GM21786 (cell line): ENCODE measurements at regions not wholly inside any gene's neighbourhood (a gene's known extent, or its start where the extent isn't known, plus 50 kb on each side); places are given as distances from the start of the nearest gene placed in this dataset.

Experiments used
- ATAC-seq: cut with Tn5 transposase; IDR thresholded peaks from one replicate; pipeline ENCODE4 v1.9.1; 2021; ENCODE audit not compliant: unreplicated experiment

DNA sequence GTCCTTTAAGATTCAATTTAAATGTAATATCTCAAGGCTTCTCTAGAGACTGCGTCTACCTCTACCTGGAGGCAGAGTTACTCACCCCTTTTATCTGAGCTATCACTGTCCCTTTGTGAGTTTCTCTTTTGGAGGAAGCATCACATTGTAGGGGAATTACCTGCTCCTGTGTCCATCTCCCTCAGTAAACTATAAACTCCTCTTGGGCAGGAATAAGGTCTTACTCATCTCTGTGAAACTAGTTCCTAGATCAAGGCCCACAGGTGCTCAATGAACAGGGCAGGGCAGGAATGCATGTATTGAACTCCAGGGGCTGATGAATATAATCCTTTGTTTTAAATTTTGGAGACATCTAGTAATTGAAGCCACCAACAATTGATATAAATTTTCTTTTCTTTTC lies 139.8 kb upstream of the ERCC6L2 start:
- no peak for ATAC-seq

GRCh38 chr9:95733741-95734666 lies 141.5 kb upstream of the ERCC6L2 start:
- no peak for ATAC-seq

DNA sequence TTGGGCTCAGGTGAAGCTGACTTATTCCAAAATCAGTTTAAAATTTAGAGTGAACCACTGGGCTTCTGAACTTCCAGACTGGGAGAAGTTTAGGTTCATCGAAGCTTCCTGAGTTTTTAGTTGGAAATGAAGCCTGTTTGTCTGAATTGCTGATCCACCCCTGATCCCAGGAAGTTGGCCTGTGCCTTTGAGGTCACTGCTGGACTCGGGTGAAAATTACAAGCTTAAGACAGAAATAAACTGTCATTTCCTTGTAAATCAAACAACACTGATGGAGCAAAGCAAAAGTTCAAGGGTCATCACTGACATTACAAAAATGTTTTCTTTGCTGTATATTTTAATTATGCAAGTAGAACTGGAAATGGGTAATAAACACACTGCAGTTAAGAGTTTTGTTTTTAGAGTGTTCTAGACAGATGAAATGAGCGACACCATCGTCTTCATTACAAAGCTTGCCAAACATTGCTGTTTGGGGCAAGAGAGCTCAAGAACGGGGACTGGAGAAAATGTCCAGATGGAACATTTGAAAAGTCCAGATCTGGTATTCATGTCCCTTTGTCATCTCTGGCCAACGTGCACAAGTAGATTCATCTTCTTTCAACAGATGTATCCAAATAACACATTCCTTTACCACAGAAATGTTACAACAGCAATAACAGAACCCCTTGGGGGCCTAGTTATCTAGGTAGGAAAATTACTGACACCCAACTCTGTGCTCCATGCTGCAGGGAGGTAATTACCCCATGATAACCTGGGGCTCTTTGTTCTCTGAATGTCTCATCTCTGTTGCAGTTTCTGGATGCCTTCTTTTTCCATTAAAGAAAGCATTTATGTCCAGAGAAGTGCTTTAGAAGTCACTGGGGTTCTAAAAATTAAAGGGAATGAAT lies 142.4 kb upstream of the ERCC6L2 start:
- no peak for ATAC-seq

DNA sequence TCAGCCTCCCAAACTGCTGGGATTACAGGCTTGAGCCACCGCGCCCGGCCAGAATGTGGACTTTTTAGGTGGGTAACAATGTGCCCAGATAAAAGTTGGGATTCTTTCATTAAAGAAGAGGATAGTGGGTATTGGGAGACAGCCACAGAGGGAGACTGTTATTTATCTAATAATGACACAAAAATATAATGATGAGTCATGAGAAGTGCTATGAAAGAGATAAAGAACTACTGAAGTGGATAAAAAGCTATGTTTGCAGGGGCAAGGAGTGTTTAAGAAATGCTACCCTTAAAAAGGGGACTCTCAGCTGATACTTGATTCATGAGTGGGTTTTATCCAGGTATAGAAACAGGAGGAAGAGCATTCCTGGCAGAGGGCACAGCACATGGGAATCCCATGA lies 143.6 kb upstream of the ERCC6L2 start:
- no peak for ATAC-seq

DNA sequence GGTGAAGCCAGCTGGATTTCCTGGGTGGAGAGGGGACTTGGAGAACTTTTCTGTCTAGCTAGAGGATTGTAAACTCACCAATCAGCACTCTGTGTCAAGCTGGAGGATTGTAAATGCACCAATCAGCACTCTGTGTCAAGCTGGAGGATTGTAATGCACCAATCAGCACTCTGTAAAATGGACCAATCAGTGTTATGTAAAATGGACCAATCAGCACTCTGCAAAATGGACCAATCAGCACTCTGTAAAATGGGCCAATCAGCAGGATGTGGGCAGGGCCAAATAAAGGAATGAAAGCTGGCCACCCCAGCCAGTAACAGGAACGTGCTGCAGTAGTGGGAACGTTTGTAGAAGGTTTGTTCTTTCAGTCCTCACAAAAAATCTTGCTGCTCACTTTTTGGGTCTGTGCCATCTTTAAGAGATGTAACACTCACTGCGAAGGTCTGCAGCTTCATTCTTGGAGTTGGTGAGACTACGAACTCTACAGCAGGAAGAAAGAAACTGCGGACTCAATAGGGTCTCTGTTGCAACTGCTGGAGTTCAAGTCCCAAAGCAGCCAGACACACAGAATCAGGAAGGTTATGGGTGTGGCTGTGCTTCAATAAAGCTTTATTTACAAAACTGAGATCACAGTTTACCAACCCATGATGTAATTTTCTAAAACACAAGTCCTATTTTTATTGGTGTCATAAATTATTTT lies 145.7 kb upstream of the ERCC6L2 start:
- ATAC-seq, result no peak

DNA sequence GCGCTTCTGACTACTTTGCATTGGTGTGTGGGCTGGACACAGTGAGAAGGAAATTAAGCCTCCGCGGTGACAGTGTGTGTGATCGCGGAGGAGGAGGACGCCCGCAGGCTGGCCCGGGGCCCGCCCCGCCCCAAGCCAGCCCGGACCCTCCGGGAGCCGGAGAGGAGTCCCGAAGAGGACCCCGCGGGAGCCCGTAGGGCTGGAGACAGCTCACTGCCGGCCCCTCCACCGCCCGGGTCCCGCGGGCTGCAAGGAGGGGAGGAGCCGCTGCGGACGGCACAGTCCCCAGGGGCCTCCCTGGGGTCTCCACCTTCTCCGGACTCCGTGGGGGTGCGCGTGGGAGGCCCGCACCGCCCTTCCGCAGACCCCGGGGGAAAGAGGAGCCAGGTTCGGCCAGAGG lies 146.4 kb upstream of the ERCC6L2 start:
- no peak for ATAC-seq

GRCh38 chr9:95727947-95728520 lies 147.5 kb upstream of the ERCC6L2 start:
- ATAC-seq, result no peak

GRCh38 chr9:95726756-95727155 lies 148.7 kb upstream of the ERCC6L2 start:
- ATAC-seq, result no peak

- no peak for ATAC-seq
These were observed 150.4 kb upstream of the ERCC6L2 start for GRCh38 chr9:95725045-95725444.

DNA sequence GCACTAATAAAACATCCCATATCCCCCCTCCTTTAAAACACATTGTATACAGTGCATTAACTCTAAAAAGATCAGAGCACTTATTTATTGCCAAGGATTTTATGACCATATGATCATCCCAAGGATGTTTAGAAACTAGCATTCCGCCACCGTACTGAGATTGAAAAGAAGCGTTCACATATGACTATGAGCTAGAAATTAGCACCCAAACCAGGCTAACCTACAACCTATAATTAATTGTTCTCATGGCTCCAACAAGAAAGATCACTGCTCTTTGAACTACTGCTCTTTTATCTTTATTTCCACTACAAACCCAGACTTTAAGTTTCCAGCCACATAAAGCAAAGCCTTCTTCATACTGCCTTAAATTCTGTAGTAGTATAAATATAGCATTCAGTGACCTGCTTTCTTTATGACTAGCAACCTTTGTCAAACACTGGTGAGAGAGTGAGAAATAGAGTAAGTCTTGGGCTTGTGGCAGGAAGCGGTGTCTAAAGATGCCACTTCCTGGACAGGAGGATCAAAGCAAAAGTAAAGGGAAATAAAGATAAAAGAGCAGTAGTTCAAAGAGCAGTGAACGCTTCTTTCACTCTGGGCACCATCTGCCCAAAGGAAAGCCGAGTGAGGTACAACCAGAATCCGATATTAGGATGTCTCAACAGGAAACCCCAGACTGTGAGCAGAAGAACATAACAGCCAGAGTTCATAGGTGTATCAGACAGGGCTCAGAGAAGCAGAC lies 151.1 kb upstream of the ERCC6L2 start:
- peak; percentile 94 for ATAC-seq

- ATAC-seq, result no peak
These were observed 153.3 kb upstream of the ERCC6L2 start for GRCh38 chr9:95722141-95722540.

DNA sequence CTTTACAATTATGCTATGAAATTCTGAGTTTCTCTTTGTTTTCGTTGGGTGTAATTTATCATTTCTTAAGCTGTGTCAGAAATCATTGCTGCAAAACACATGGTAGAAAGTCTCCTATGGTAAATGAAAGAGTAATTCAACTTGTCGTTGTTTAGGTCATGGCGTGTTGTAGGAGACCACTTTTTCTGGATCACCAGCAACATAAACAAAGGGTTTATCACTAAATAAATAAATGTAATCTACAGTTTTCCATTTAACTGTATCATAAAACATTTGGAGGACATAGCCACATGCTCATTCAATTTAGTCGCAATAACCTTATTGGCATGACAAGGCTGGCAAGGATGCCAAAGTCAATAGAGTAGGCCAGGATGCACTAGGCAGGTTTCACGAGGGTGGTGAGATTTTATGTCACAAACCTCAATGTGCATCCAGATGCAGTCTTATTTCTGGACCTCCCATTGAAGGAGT lies 154.4 kb upstream of the ERCC6L2 start:
- no peak for ATAC-seq

DNA sequence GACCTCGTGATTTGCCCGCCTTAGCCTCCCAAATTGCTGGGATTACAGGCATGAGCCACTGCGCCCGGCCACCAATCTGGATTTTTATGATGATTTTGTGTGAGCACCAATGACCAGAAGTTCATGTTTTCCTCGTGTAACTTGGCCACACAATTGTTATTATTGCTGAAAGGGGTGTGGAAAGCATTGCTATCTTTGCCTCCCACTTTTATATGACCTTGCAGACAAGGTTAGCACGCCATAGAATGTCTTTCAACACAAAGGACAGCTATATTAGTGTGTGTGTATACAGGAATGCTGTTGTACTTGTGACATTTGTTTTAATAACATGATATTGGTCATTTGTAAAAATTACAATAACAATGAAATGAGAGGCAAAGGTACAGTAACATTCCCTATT lies 155.0 kb upstream of the ERCC6L2 start:
- no peak for ATAC-seq

DNA sequence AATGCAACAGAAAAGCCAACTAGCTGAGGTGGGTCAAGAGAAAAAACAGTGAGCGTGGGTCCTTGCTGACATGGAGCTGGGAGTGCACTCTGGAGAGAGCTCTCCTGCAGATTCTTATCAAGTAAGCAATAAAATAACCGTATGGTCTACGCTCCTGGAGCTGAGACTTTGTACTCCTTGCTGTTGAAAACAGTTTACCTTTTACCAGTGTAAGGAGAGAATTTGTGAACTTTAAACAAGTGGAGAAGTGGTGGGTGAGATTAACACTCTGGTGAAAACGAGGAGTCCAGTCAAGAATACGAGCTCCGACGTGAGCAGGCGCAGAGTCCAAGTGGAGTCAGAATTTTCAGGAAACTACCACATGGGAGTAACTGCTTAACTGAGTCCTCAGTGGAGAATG lies 156.1 kb upstream of the ERCC6L2 start:
- no peak for ATAC-seq

GRCh38 chr9:95718263-95718662 lies 157.2 kb upstream of the ERCC6L2 start:
- ATAC-seq, result no peak

DNA sequence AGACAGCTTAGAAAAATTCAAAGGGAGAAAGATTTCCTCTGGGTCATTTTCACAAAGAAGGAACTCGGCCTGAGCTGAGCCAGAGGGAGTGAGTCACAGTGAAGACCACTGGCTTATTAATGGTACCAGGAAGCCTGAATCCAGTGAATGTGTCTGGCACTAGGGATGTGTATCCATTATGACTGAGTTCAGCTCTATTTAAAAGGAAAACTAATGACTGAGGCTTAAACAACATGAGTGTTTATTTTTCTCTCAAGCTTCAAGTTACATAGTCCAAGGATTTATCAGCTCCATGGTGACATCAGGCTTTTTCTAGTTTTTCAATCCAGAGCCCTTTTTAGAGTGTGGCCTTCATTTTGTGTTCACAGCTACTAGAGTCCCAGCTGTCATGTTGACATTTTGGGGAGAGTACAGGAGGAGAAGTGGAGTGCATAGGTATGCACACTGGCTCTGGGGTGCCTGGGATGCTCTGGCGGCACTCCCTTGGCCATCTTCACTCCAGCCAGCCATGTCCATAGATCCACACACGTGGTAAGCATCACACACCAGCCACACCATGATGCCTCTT lies 159.5 kb upstream of the ERCC6L2 start:
- no peak for ATAC-seq

- no peak for ATAC-seq
These were observed 165.0 kb upstream of the ERCC6L2 start for GRCh38 chr9:95710446-95710845.

GRCh38 chr9:95696701-95697100 lies 178.8 kb upstream of the ERCC6L2 start:
- ATAC-seq, result no peak

GRCh38 chr9:95691435-95691834 lies 174.7 kb upstream of the PTCH1 start:
- no peak for ATAC-seq

DNA sequence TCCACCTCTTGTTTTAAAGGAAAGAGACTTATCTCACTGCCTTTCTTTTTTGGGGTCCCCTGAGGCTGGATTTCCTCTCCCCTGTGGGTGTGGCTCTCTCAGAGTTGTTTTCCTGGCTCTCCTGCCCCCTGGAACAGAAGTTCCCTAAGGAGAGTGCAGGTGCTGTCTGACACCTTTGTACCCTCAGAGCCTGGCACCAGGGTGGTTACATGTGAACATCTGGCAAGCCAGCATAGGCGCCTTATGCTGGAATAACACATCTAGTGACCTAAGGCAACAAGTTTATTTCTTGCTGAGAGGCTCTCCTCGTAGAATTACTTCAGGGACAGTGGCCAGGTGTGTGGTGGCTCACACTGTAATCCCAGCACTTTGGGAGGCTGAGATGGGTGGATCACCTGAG lies 172.9 kb upstream of the PTCH1 start:
- ATAC-seq, result no peak
